ENCODE measurements at regions not wholly inside any gene's neighbourhood (a gene's known extent, or its start where the extent isn't known, plus 50 kb on each side); places are given as distances from the start of the nearest gene placed in this dataset.

DNA sequence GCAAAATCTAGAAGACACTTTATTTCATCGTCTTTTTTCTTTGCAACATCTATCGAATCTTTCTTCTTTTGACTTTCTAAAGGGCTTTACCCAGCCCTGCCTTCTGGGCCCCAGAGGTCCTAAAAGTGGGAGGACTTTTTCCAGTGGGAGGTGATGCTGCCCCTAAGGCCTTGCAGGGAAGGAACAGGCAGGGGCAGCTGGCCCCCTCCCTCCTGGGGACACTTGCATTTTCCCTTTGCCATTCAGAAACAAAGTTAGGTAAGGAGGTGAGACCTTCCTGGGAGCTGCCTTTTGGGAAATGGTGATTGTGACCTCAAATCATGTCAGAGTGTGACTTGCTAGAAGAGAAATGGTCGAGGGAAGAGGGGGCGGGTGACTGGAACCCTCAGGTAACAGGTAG is 132.7 kb downstream of the GLI2 start:
- TF ChIP-seq EP300 (IDR thresholded peaks at IDR 0.05) (no peak), POLR2A (IDR thresholded peaks at IDR 0.05) (no peak)
- TF ChIP-seq, protein P1, sequence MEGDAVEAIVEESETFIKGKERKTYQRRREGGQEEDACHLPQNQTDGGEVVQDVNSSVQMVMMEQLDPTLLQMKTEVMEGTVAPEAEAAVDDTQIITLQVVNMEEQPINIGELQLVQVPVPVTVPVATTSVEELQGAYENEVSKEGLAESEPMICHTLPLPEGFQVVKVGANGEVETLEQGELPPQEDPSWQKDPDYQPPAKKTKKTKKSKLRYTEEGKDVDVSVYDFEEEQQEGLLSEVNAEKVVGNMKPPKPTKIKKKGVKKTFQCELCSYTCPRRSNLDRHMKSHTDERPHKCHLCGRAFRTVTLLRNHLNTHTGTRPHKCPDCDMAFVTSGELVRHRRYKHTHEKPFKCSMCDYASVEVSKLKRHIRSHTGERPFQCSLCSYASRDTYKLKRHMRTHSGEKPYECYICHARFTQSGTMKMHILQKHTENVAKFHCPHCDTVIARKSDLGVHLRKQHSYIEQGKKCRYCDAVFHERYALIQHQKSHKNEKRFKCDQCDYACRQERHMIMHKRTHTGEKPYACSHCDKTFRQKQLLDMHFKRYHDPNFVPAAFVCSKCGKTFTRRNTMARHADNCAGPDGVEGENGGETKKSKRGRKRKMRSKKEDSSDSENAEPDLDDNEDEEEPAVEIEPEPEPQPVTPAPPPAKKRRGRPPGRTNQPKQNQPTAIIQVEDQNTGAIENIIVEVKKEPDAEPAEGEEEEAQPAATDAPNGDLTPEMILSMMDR (IDR thresholded peaks at IDR 0.05): no peak

Data from upper lobe of left lung (tissue), 4 donors.